Uterus (tissue), 2 donors: ENCODE measurements at regions not wholly inside any gene's neighbourhood (a gene's known extent, or its start where the extent isn't known, plus 50 kb on each side); places are given as distances from the start of the nearest gene placed in this dataset.

Experiments
- CTCF ChIP-seq, 4 experiments: fragments of 200-600 bp in 2 of 4; fragments of 450-650 bp in 2 of 4; sonication (generic) in 2 of 4; IDR thresholded peaks; one replicate each; pipeline ENCODE4 v1.5.1; 2016 to 2019; ENCODE audit warnings: antibody characterized with exemption in 4 of 4, mild to moderate bottlenecking in 2 of 4, moderate library complexity in 1 of 4
- POLR2A ChIP-seq, 2 donors: fragments of 450-650 bp; IDR thresholded peaks; one replicate each; pipeline ENCODE4 v1.6.1; 2016; ENCODE audit warnings: antibody characterized with exemption in 2 of 2, mild to moderate bottlenecking in 1 of 2, moderate library complexity in 1 of 2

DNA sequence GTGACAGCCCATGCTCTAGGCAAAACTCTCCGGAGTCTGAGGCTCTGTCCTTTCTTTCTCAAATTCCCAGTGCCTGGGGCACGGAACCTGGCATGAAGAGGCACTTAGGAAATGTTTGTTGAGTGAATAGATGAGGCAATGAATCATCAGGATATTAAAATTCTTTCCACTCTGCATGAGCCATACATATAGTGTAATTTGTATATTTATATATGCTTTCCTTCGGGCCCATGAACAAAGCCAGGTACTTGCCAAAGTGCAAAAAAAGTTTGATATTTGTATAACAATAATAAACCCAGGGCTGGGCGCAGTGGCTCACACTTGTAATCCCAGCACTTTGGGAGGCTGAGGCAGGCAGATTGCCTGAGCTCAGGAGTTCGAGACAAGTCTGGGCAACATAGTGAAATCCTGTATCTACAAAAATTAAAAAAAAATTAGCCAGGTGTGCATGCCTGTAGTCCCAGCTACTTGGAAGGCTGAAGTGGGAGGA lies 212.3 kb upstream of the ZNF217 start:
- TF ChIP-seq CTCF (IDR thresholded peaks at IDR 0.05) (no peak), POLR2A (IDR thresholded peaks at IDR 0.05) (no peak)
